ENCODE measurements at regions not wholly inside any gene's neighbourhood (a gene's known extent, or its start where the extent isn't known, plus 50 kb on each side); places are given as distances from the start of the nearest gene placed in this dataset.
A peak's percentile ranks its signal among the peaks of the same experiment; 100 is the strongest.
"Not testable (repeated sequence)": the region's sequence is repeated elsewhere in the genome, so short reads cannot be mapped to it uniquely, and the experiment has no call there.

DNA sequence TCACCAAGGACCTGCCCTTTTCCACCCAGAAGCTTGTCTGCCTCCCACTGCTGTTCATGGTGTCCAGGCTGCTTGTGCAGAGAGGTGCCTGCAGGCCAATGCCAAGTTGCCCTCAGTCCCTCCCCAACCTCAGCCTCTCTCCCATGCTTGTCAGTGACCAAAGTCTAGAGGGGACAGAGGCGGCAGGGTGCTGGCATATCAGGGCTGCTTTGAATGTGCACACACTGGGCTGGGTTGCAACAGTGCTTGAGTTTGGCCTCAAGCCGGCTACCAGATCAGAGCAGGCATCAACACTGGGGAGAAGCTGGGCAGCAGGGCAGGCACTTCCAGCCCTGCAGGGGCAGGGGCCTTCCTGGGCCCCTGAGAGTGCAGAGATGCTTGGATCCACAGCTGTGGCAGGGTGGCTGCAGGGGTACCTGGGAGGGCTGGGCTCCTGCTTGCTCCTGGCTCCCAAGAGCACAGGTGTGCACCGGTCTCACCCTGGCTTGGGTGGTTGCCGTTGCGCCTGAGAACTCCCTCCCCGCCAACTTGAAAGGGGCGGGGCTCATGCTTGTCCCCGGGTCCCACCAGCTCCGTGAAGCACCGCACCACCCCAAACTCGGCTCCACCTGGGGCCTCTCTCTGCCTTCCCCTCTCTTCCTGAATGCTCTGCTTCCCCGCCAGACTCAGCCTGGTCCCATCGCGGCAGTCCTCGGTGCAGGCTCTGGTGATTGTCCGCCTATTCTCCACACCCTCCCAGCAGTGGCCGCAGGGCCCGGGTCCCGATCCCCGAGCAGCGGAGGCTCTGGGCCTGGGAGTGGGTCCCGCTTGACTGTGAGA lies 1681.9 kb upstream of the ADGRL3 start:
- DNase-seq, result no peak

DNA sequence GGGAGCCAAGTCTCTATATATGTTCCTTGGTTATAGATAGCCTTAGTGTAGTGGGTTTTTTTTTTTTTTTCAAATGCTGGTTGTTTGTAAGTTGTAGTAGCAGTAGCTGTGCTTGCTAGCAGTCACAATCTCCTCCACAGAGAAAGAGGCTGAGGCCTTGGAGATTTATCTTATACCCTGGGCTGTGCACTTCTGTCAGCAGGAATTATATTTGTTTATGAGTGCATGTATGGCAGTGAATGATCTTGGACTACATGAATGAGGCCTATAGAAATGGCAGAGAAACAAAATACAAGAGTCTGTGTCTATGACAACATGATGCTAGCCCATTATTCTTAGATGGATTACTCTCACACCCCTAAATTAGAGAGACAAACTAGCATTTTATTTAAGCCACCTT lies 1674.2 kb upstream of the ADGRL3 start:
- DNase-seq, result peak; percentile 22

DNA sequence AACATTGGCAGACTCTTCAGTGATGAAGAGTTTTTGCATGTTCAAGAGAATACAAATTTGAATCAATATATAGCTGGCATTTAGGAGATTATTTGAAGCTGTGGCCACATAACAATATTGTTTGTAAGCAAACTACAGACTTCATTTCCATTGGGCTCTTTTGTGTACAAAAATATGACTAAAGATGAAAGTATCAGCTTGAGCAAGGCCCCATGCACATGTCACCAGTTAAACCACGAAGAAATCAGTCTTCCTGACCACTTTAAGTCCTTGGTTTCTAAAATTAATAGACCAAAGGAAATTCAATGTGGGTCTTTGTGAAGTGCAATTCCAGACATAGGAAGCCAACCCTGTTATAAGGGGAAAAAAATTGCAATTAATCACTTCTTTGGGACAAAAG lies 1664.6 kb upstream of the ADGRL3 start:
- DNase-seq, result no peak

DNA sequence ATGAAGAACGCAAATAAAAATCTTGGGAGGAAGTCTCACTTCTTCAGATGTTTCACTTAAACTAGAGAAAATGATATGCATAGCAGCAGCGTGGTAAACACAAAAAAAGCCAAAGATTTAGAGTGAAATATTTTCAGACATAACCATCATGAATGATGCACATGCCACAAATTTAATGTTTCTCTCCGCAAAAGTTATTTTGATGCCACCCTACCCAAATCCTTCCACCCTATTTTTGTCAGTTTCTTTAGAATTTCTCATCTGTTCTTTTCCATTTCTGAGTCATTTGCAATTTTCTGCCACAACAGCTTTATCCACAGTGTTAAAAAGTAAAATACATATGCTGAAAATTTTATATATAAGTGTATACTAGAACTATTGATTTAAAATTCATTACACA lies 1663.7 kb upstream of the ADGRL3 start:
- no peak for DNase-seq

DNA sequence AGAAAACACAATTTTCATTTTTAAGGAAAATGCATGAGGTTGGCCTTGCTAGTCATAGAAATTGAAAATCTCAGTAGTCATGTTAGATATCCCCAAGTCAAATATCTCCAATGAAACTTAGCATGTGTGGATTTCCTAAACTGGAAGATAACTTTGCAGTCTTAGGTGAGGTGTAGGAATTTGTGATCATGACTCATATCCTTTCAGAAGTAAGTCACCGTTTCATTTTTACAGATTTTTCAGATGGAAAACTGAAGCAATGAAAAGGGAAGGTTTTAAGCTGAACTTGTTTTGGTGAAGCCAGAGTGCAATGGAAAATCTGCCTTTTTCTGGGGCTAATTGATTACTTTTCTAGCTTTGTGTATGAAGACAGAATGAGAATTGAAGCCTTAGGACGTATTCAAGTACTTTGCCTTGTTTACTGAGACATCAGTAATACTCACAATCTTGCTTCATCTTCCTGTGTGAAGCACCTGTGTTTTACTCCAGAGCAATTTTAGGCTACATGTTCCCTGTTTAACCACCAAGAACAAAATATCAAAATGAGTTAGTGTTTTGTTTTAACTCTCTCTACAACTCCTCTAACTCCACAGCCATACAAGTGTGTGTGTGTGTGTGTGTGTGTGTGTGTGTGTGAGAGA lies 1662.8 kb upstream of the ADGRL3 start:
- DNase-seq, result no peak

DNA sequence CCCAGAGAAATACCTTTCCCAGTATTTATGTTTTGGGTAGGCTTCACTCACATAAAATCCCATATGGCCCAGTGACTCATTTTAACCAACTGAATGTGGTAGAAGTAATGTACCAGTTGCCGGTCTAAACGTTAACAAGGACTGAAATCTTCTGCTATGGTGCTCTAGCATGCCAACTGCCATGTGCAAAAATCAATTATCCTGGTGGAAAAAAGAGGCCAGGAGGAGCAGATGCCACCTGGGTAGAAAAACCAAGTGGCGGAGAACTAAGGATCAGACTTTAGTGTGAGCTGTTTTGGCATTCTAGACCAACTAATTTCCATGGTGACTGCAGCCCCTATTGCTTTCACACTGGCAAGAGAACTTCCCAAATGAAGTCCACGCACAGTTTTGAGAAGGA lies 1660.7 kb upstream of the ADGRL3 start:
- no peak for DNase-seq

DNA sequence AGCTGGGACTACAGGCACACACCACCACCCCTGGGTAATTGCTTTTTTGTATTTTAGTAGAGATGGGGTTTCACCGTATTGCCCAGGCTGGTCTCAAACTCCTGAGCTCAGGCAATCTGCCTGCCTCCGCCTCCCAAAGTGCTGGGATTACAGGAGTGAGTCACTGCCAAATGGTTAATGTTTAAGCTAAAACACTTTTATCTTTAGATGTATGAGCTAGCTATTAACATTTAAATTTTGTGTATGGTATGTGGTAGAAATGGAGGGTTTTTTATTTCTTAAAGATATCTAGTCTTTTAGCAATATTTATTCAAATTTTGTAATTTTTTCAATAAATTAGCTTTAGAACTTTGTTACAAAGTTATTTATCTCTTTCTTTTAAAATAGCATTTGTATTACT lies 1659.8 kb upstream of the ADGRL3 start:
- no peak for DNase-seq

DNA sequence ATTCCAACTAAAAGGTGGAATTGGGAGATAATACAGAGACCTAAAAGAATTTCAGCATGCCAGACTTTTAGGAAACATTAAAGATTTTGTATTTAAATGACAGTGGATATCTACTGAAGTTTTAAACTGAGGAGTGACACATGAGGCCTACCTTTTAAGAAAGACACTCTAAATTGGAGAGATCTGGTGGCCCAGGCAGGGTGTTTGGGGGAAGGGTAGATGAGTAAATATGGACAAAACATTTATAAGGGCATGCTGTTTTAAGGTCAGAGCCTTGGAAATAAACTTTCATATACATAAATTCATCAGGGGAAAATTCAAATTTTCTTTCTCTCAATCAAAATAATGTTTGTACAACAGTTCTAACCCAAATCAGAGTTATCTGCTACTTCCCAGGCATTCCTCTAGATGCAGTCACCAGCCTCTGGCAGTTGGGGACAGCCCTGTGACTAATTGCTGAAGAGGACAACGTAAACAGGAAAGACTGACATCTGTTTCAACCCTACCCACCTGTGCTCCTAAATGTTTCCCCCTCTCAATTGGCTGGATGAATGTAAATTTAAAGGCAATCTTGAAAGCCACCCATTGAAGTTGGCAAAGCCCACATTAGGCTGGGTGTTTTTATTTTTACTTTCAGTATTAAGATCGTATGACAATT lies 1646.9 kb upstream of the ADGRL3 start:
- no peak for DNase-seq

DNA sequence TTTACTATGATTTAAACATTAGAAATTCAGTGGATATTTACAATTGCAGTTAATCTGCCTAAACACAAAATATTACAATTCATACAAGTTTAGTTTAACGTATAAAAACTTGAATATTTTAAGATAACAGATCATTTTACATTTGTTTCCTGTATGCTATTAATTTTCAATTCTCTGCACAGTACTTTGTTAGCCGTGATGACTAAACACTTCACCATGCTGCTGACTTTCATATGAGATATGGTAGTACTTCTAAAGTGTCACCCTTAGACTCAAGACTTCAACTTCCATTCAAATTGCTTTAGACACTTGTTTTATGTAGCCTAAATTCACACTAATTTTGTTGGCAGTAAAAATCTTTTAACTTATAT lies 1646.4 kb upstream of the ADGRL3 start:
- DNase-seq, result no peak

DNA sequence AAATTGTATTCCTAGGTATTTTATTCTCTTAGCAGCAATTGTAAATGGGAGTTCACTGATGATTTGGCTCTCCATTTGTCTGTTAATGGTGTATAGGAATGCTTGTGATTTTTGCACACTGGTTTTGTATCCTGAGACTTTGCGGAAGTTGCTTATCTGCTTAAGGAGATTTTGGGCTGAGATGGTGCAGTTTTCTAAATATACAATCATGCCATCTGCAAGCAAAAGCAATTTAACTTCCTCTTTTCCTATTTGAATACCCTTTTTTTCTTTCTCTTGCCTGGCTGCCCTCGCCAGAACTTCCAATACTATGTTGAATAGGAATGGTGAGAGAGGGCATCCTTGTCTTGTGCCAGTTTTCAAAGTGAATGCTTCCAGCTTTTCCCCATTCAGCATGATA lies 1643.9 kb upstream of the ADGRL3 start:
- not testable (repeated sequence) for DNase-seq

DNA sequence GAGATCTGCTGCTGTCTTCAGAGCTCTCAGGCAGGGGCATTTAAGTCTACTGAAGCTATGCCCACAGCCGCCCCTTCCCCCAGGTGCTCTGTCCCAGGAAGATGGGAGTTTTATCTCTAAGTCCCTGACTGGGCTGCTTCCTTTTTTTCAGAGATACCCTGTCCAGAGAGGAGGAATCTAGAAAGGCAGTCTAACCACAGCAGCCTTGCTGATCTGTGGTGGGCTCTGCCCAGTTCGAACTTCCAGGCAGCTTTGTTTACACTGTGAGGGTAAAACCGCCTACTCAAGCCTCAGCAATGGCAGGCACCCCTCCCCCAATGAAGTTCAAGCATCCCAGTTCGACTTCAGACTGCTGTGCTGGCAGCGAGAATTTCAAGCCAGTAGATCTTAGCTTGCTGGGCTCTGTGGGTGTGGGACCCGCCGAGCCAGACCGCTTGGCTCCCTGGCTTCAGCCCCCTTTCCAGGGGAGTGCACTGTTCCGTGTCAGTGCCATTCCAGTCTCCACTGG lies 1639.9 kb upstream of the ADGRL3 start:
- DNase-seq, result not testable (repeated sequence)

DNA sequence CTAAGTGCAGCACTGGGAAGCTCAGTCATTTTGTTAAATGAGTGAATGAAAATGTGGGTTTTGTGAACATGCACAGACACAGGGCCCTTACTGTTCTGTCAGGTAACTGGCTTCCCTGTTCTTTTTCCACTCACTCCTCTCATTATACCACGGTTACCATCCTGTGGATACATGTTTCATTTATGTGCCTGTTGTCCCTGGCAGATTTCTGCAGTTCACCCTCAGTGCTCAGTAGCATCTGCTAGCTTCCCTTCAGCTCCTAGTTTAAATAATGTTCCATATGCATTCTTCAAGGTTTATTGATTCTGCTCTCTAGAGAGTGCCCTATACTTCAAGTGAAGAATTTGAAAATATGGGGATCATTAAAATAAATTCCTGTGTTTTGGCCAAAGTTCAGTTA lies 1634.3 kb upstream of the ADGRL3 start:
- DNase-seq, result peak; percentile 4

DNA sequence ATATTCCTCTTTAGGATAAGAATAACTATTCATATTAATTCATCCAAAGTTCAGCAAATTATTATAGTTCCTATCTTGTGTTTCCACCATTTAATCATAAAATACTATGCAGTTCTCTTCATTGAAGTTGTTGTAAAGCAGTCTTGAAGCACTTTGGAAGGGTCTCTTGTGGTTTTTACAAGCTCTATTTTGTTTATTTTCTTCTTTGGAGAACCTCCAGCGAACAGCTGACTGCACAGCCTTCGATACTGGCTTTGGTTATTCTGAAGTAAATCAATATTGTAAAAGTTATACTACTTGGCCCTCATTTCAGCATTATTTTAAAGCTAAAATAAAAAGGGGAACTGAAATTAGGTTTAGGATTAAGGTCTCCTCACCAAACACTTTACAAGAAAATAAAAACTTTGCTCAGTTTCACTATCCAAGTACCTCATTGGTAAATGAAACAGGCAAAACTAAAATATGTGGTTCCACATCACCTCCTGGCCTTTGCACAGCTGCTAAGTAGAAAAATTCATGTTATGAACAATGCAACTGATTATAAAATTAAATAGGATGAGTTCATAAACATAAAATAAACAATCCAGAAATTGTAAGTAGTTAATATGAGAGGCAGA lies 1629.2 kb upstream of the ADGRL3 start:
- no peak for DNase-seq

DNA sequence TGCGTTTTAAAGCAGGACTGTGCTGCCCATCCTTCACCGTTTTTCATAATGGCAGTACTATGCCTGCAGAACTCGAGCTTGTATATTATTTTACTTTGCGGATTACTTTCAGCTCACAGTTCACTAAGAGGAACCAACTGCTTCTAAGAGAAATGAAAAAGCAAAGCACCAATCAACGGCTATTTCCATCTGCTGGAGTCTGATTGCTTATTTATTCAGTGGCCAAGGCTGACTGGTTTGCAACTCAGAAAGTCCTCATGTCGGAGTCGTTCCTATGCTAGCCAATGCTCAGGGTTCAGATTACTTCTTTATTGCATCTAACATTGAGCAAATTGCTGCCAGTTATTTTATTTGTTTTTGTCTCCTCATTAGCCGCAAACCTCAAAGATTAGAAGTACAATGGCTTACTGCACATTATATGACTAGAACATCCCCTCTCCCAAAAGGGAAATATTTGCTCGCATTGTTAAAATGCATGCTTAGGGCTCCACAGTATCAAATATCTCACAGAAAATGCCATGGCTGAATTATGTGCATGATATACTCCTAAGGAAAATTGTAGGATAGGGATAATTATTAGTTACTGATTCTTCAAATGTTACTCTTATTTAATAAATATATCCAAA lies 1628.2 kb upstream of the ADGRL3 start:
- no peak for DNase-seq

DNA sequence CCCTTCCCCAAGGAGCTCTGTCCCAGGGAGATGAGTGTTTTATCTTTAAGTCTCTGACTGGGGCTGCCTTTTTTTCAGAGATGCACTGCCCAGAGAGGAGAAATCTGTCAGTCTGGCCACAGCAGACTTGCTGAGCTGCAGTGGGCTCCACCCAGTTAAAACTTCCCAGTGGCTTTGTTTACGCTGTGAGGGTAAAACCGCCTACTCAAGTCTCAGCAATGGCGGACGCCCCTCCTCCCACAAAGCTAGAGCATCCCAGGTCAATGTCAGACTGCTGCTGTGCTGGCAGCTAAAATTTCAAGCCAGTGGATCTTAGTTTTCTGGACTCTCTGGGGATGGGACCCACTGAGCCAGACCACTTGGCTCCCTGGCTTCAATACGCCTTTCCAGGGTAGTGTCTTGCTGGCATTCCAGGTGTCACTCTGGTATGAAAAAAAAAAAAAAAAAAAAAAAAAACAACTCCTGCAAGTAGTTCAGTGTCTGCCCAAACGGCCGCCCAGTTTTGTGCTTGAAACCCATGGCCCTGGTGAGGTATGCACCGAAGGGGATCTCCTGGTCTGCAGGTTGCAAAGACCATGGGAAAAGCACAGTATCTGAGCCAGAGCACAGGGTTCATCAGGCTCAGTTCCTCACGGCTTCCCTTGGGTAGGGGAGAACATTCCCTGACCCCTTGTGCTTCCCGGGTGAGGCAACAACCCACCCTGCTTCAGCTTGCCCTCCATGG lies 1616.1 kb upstream of the ADGRL3 start:
- DNase-seq, result no peak

DNA sequence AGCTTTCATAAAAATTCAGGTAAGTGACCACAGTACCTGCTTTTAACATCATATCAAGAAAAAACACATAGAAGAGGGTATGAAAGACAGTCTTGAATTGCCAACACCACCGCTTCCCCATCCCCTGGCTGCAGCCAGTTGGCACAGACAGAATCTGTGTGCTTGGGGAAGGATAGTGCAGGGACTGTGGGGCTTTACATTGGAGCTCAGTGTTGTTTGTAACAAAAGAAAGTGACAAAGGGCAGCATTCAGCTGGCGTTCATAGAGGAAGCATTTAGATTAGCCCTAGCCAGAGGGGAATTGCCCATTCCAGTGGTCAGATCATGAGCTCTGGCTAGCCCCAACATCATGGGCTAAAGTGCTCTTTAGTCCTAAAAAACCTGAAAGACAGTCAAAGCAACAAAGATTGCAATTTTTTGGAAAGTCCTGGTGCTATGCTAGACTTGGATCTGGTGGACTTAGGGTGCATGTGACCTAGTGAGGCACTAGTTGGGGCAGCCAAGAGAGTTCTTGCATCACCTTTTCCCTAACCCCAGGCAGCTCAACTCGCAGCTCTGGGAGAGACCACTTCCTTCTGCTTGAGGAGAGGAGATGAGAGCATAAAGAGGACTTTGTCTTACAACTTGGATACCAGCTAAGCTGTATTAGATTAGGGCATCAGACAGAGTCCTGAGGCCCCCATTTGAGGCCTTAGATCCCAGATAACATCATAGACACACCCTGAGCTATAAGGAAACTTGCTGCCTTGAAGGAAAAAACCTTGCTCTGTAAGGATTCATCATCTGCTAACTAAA lies 1602.4 kb upstream of the ADGRL3 start:
- DNase-seq, result no peak

DNA sequence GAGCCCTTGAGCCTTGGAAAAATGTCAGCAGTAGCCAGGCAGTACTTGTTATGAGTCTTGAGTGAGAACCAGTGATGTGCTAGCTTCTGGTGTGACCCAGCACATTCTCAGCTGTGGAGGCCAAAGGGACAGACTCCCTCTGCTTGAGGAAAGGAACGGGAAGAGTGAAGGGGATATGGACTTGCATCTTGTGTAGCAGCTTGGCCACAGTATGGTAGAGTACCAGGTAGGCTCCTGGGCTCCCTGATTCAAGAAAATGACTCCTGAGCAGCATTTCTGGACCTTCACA lies 1601.9 kb upstream of the ADGRL3 start:
- no peak for DNase-seq

DNA sequence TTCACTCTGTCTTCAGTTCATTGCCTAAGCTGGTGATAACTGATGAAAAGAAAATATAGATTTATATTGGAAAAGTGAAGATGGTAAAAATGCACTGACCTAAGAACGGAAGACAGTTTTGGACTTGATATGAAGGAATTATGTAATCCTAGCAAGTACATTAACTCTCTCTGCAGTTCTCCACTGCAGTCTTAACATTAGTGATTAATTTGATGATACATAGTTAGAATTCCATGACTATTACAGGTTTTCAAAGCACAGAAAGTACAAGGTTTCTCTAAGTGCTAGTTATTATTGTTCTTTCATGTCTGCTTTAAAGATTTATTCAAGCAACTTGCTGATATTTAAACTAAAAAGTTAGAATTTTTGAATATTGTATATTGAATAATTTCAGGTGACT lies 1591.7 kb upstream of the ADGRL3 start:
- no peak for DNase-seq

DNA sequence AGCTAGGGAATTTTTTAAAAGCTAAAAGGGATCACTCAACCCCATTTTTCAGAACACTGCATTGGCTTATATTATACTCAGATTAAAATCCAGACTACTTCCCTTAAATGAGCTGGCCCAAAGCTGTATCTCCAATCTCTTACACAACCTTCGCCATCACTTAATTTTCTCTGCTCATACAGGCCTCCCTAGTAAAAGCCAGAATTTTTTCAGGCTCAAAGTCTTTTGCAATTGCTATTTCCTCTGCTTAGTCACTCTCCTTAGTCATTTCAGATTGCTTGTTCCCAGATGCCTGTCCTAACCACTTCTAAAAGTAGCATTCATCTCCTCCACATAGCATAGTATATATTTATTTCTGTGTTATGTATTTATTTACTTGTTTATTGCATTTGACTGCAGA lies 1587.9 kb upstream of the ADGRL3 start:
- DNase-seq, result no peak

DNA sequence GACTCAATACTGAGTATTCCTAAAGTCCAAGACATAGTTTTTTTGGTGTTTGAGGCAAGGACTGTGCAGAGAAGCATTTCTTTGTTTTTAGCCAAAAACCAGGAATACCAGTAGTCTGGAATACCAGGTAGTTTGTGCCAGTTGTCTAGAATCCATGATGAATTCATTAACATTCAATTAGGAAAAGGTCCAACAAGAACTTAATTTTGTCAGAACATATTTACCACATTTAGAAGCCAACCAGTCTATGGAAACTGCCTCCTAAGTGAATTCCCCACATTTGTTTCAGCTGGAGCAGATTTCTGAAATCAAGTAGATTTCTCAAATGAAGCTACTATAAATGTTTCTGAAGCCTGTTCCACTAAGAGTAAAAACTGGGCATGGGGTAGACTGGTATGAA lies 1584.8 kb upstream of the ADGRL3 start:
- DNase-seq, result no peak

DNA sequence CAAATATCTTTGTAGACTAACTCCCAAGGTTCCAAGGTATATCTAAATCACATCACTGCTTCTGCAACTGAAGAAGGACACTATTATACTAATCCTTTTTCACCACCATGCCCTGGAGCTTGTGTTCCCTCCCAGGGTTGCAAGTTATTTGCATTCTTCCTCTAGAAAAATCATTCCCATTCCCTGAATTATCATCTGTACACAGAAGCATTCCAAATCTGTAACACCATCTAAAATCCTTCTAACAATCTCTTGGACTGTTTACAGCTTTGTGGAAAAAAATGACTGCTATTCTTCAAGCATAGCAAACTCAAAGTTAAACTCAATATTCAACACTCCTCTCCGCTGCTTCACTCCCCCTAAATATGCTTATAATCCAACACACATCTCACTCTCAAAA lies 1570.8 kb upstream of the ADGRL3 start:
- no peak for DNase-seq

DNA sequence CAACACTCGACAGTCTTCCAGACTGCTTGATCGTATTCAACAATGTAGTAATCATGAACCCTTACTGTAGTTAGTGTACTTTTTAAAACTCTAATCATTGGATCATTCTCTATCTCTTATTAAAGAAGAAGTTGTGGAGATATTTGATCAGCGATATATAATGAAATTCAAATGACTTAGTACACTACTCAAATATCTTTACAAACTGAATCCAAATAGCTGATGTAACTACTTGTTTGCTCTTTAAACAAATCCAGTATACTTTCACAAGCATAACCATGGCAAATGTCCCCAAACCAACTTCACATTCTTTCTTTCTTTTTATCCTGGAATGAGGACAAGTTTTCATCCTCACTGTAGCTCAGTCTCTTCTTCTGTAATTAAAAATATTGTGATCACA lies 1569.9 kb upstream of the ADGRL3 start:
- no peak for DNase-seq
